Umbilical cord (tissue), 1 donor: ENCODE measurements at regions not wholly inside any gene's neighbourhood (a gene's known extent, or its start where the extent isn't known, plus 50 kb on each side); places are given as distances from the start of the nearest gene placed in this dataset.
A peak's percentile ranks its signal among the peaks of the same experiment; 100 is the strongest.

Source experiments
- DNase-seq: peaks from one replicate; pipeline ENCODE4 v3.0.0-alpha.2; 2015; ENCODE audit warnings: low spot score

GRCh38 chr1:165147799-165148198 lies 208.7 kb downstream of the LMX1A start:
- no peak for DNase-seq

- DNase-seq: peak; percentile 83
Observed at GRCh38 chr1:165144757-165145397, 211.6 kb downstream of the LMX1A start.

GRCh38 chr1:165143437-165144065 lies 213.0 kb downstream of the LMX1A start:
- no peak for DNase-seq

GRCh38 chr1:165138960-165139359 lies 217.6 kb downstream of the LMX1A start:
- DNase-seq: no peak

- DNase-seq: no peak
Observed at GRCh38 chr1:165137551-165138316, 218.8 kb downstream of the LMX1A start.

- no peak for DNase-seq
Observed at GRCh38 chr1:165134431-165134830, 222.1 kb downstream of the LMX1A start.

- peak; percentile 52 for DNase-seq
Observed at GRCh38 chr1:165129568-165130164, 226.8 kb downstream of the LMX1A start.

- DNase-seq: no peak
Observed at GRCh38 chr1:165124772-165125171, 231.7 kb downstream of the LMX1A start.

- no peak for DNase-seq
Observed at GRCh38 chr1:165119086-165119485, 237.4 kb downstream of the LMX1A start.

- DNase-seq: no peak
Observed at GRCh38 chr1:165117482-165117881, 239.0 kb downstream of the LMX1A start.

GRCh38 chr1:165116732-165117131 lies 239.8 kb downstream of the LMX1A start:
- DNase-seq: peak; percentile 54

GRCh38 chr1:165116171-165116570 lies 240.3 kb downstream of the LMX1A start:
- peak; percentile 43 for DNase-seq

- no peak for DNase-seq
Observed at GRCh38 chr1:165114889-165115285, 241.6 kb downstream of the LMX1A start.

- DNase-seq: peak; percentile 63
Observed at GRCh38 chr1:165114022-165114888, 242.3 kb downstream of the LMX1A start.

GRCh38 chr1:165112260-165112659 lies 244.3 kb downstream of the LMX1A start:
- DNase-seq: no peak

- no peak for DNase-seq
Observed at GRCh38 chr1:165109013-165109412, 247.5 kb downstream of the LMX1A start.

GRCh38 chr1:165092542-165093162 lies 263.9 kb downstream of the LMX1A start:
- peak; percentile 11 for DNase-seq

- DNase-seq: no peak
Observed at GRCh38 chr1:165080253-165080896, 276.1 kb downstream of the LMX1A start.

GRCh38 chr1:165078391-165078790 lies 278.1 kb downstream of the LMX1A start:
- DNase-seq: no peak

- DNase-seq: peak; percentile 22
Observed at GRCh38 chr1:165075725-165076370, 280.7 kb downstream of the LMX1A start.
